Right renal cortex interstitium (tissue), 3 donors: ENCODE measurements at regions not wholly inside any gene's neighbourhood (a gene's known extent, or its start where the extent isn't known, plus 50 kb on each side); places are given as distances from the start of the nearest gene placed in this dataset.
"Not testable (repeated sequence)": the region's sequence is repeated elsewhere in the genome, so short reads cannot be mapped to it uniquely, and the experiment has no call there.

Source experiments
- DNase-seq, 3 donors: peaks; one replicate each; pipeline ENCODE4 v3.0.0-alpha.2; 2013; ENCODE audit warnings: low read depth in 3 of 3, low spot score in 2 of 3

DNA sequence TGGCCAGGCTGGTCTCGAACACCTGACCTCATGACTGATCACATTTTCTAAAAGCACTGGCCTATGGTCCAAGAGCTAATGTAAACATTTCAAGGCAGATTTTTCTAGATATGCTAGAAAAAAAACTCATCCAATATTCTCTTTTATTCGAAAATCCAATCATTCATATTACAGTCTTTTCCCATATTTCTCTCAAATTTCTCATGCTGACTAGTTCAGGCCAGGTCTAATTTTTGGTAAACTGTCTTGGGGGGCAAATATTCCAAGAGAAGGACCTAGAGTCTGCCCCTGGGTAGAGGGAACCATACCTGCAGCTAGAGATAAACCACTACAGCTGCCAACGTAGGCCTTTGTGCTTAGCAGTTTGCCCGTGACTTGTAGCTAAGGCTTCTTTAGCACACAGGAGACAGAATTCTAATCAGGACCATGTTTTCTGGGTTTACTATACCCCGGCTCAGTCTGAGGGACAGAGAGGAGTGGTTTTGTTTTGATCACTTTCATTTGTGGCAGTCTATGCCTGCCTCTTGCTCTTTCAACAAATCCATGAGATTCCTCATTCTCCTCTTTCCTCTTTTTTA, 71.8 kb upstream of the CITED2 start:
- no peak for DNase-seq

DNA sequence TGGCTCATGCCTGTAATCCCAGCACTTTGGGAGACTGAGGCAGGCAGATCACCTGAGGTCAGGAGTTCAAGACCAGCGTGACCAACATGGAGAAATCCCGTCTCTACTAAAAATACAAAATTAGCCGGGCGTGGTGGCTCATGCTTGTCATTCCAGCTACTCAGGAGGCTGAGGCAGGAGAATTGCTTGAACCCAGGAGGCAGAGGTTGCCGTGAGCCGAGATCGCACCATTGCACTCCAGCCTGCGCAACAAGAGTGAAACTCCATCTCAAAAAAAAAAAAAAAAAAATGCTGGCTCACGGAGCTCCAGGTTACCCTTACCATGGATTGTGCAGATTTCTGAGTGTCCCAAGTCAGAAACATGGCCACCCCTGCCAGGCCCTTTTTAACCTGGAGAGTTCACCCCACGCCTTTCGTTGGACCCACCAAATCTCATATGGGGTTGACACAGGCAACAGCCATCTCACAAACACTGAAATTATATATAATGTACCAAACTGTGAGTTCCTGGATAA, 69.9 kb upstream of the CITED2 start:
- DNase-seq = not testable (repeated sequence)

DNA sequence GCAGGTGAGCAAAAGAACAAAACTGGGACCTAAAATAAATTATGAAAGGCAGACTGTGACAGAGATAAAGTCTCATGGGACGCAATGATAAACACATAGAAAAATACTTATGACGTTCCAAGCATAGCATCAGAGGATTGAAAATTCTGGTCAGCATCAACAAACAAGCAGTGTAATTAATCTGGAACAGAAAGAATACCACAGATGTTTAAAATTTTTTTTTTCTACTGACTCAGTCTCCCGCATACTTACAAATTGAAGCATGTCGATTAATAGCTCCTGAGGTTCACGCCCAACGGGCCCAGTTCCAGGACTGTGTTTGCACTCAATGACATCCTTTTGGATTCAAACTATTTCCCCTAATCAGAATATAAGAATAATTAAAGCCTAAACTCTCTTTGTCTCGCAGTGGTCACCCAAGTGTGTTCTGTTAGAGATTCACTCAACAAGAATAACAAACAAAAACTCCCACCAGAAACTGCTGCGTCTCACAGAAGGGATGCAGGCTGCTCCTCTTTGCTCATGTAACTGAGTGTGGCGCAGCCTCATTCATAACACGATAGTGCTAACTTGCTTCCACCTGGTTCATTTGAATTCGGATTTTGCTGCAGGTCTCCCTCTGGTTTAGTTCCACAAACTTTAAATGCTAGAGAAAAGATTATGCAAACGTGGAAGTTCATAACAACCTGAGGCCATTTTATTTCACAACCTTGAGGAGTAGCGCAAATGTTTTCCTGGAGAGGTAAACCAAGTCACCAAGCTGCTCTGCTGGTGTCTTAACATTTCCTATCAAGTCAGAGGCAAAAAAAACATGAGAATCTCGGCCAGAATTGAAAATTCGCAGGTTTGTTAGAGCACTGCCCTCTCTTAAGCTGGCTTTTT, 69.0 kb upstream of the CITED2 start:
- no peak for DNase-seq

DNA sequence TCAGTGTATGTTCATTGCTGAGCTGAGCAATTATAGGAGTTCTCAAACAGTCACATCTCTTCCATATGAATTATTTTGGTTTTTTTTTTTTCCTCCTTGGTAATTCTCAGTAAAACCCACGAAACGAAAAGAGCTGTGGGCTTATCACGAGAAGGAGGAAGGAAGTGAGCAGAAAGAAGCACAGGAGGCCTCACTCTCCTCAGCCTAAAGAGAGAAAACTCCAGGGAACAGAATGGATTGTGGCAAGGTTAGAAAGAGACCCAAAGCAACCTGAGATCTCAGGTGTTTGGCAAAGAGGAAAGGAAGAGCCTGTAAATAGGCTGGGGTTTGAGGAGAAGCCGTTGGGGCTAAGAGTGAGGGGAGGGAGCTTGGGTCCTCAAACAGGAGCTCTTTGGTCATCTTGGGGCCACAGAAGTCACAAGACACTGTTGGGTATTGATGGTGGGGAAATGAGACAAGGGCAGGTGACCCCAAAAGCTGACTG, 67.8 kb upstream of the CITED2 start:
- no peak for DNase-seq

DNA sequence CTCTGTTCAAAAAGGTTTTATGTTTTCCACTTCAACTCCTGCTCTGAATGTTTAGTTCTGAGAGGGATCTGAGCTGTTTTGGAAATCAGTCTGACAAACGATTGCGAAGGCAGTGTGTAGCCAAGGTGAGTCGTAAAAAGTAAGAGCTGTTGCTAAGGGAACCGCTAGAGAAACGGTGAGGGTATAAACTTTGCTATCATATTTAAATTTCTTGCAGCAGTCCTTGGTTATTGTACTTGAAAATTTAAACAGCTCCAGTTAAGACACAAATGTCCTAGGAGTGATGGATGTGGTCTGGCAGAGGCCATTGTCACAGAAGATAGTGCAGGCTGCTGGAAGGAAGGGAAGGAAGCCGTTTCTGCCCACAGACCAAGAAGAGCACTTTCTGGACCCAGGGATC, 64.9 kb upstream of the CITED2 start:
- DNase-seq = no peak

DNA sequence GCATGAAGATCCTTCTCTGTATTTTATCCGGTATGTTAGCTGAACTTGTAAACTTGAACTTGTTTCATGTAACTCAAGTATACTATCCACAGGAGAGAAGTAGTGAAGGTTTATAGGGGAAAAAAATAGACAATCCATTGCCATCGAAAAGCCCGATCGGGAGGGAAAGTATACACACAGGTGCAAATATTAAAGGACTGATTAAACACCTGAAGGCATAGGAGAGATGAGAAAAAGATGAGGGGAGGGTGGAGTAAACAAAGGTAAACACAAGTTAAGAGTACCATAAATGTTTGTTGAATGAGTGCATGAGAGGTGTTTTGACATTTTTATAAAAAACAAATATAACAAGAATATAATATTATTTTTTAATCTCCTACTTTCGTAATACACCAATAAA, 64.3 kb upstream of the CITED2 start:
- DNase-seq = no peak

DNA sequence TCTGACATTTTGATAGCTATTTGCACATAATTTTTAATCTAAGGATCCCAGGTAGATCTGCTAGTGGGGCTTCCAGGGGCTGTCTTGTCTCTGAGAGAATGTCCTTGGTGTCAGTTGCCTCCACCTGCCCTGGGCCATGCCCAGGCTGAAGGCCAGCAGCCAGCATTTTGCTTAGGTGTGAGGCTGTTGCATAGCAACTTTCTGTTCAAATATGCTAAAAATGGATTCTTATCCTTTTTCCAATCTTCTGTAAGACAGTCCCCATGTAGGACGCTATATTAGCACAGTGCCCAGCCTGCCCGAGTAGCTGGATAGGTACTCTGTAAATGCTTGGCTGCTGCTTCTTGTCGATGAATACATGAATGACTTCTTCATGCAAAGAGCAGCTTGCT, 62.5 kb upstream of the CITED2 start:
- DNase-seq = no peak

DNA sequence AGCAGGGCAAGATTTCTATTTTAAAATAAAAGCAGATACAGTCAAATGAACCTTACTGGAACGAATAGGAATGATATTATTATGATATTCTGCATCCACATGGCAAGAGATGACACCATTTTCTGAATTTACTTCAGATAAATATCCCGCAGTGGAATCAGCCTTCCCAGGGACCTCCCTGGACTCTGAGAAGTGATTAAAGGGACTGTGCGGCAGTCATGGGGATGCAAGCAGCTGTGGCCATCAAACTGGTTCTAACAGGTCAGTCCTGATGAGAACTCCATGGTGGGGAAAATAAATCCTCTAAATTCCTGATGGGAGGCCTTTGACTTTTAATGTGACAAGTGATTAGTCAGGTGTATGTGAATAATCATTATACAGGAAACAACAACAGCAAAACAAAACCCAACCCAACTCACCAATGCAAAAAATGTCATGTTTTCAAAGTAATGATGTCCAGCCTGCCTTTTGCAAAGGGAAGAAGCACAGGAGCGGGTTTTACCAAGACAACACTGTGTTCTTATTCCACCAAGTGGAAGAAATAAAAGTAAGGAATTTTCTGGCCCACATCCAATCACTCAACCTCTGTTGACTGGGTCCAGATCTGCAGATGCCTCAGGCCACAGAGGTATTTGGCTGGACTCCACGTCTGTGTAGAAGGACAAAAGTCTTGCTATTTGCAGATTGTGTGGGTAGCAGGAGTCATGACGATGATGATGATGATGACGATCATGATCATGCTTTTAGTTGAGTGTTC, 61.9 kb upstream of the CITED2 start:
- DNase-seq = no peak

DNA sequence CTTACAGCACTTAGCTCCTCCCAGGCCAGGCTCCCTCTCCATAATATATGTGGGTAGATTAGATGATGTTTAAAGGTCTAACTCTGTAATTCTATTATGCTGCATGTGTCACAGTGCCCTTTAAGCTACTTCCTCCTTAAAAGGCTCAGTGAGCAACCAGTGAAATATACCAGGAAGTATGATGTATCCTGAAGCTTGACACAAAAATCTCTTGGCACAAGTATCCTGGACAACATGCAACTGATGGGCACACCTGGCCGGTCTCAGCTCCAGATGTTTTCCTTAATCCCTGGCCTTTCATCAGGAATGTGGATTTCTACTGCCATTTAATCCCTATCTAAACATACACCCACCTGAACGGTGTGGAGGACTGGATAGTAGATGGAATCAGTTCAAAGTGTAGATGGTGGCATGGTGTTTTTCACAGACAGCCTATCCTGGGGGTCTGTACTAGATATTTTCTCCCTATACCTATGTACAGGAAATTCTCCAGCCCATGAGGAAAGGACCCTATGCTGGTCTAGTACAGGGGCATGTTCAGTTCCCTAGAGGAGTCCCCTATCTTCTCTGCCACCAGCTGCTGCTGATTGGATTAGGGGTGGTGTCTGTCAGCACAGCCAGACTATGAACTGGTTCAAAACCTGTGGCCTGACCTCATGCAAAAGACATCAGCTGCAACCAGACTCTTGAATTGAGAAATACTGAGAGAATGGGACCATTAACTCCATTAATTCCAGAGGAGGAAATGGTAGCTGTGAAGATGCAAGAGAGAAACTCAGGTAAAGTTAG, 59.4 kb upstream of the CITED2 start:
- DNase-seq = no peak

DNA sequence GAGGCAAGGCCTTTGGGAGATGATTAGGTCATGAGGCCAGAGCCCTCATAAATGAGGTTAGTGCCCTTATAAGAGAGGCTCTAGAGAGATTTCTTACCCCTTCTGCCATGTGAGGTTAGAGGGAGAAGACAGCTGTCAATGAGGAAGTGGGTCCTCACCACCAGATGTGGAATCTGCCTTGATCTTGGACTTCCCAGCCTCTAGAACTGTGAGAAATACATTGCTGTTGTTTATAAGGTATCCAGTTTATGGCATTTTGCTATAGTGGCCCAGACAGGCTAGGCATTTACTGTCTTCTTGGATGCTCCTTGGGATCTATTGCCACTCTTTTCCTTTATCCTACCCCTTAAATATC, 57.1 kb upstream of the CITED2 start:
- no peak for DNase-seq

DNA sequence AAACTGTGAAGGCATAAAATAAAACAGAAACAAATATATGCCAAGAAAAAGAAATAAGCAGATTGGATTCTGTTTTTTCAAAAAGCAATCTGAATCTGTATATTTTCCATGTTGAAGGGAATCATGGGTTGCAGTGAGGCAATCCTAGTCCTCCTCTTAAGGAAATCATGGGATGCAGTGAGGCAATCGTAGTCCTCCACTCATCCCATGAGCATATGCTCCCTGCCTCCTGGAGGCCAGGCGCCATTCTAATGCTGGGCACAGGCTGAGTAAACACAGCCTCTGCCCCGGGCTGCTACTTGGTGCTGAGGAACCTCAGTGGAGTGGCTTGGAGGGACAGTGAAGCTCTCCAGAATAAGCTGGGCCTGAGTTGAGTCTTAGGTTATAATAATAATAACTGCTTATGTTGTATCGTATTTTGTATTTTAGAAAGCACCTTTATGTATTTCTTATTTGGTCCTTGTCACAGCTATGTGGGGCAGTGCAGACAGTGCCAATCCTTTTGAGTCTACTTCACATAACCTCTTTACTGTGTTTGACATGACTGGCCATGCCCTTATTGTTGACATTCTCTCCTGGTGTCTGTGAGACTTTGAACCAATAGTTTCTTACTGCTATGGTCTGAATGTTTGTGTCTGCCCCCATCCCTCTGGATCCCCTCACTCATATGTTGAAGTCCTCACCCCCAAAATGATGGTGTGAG, 56.6 kb upstream of the CITED2 start:
- DNase-seq = no peak

DNA sequence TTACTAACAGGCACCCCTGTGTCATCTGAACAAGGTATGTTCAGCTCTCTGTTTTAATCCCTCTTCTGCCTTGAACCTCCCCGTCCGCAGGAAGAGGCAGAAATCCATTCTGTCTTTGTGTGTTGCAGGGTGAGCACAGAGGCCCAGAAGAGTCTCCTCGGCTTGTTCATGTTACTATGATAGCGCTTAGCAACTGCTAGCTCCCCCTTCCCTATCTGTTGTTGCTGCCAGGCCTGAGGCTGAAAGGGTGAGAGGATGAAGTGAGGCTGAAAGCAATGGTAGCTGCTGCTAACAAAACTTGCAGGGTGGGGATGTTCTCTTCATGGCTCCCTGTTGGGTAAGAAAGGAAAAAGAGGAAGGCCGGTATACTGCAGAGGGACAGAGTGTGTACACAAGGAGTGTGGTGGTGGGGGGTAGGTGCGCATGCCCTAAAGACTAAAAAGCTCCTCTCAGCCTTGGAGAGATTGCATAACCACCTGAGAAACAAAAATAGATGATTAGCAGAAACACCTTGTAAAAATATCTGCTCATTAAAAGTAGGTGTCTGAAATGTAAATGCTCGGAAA, 55.2 kb upstream of the CITED2 start:
- DNase-seq = no peak

DNA sequence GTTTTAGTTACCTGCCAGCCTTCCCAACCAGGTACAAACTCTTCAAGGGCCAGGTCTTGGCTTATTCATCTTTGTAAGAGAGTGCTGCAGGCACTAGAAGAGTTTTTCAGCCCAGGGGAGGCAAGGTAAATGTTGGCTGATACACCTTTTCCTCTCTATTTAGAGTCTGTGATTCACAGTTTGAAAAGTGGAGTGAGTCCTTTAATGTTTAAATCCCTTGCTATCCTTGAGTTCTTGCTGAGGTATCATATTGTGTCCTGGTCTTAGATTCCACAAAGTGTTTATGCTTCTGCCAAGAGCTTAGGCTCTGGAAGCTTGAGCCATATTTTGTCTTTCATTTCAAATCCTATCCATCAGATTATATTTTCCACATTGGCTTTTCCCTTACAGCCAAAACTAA, 52.8 kb upstream of the CITED2 start:
- DNase-seq = no peak

DNA sequence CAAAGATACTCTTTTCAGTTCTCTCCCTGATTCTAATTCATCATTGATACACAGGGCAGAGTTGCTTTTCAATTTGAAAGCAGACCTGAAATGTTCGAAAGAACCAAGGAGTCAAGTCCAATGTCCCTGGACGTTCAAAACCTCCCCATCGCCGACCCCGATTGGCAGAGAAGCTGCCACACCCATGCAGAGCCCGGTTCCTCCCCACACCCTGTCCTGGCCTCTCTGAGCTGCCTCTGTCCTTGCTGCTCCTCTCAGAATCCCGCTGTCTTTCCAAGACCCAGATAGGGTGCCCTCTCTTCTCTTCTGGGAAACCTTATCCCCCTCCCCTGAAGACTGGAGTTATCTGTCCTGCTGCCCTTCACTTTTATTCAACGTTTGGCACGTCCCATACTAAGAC, 52.3 kb upstream of the CITED2 start:
- no peak for DNase-seq

DNA sequence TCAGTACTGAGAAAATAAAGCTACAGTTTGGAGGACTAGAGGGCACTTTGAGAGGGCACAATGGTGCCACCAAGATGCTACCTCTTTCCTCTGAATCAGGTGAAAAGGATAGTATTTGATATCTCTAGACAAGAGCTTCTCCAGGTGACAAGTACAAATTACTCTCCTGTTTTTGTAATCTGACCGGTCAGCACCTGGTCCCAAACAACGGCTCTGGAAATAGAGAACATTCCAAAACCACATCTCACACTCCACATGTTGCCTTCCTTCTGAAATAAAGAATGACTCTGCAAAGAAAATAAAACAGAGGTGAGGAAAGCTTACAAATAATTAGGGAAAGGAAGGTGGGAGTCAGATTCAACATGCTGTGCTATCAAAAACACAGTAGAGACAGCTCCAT, 51.3 kb upstream of the CITED2 start:
- DNase-seq = no peak

DNA sequence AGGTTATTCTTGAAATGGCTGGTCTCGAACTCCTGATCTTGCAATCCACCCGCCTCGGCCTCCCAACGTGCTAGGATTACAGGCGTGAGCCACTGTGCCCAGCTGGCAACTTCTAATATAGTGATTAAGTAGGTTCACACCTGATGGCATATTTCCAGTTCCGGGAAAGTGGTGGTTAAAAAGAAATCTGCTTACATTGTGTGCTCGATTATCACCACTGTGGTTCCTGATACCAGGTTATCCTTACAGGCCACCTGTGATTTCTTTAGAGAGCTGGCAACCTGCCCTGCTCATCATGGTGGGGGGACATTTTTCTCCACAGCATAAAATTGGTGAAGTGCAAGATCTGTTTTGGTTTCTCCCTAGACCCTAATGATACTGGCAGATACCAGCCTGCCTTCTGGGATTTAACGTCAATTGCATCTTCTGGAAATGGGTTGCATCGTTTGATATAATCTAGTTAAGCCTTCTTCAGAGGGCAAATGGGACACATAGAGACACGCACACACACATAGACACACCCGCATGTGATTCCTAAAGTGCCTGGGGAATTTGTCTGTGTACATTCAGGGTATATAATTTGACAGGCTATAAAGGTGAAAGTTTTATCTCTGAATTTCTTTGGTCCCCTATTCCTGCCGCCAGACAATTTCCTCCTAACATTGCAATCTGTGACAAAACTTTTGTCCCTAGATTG, 49.7 kb upstream of the CITED2 start:
- no peak for DNase-seq
